Renal cortex interstitium (tissue), 11 donors: ENCODE measurements at regions not wholly inside any gene's neighbourhood (a gene's known extent, or its start where the extent isn't known, plus 50 kb on each side); places are given as distances from the start of the nearest gene placed in this dataset.
"Not testable (repeated sequence)": the region's sequence is repeated elsewhere in the genome, so short reads cannot be mapped to it uniquely, and the experiment has no call there.

Experiments
- DNase-seq, 11 donors: peaks; one replicate each; pipeline ENCODE4 v3.0.0-alpha.2; 2013; ENCODE audit warnings: low read depth in 9 of 11, low spot score in 4 of 11; ENCODE audit errors: extremely low read depth in 1 of 11

DNA sequence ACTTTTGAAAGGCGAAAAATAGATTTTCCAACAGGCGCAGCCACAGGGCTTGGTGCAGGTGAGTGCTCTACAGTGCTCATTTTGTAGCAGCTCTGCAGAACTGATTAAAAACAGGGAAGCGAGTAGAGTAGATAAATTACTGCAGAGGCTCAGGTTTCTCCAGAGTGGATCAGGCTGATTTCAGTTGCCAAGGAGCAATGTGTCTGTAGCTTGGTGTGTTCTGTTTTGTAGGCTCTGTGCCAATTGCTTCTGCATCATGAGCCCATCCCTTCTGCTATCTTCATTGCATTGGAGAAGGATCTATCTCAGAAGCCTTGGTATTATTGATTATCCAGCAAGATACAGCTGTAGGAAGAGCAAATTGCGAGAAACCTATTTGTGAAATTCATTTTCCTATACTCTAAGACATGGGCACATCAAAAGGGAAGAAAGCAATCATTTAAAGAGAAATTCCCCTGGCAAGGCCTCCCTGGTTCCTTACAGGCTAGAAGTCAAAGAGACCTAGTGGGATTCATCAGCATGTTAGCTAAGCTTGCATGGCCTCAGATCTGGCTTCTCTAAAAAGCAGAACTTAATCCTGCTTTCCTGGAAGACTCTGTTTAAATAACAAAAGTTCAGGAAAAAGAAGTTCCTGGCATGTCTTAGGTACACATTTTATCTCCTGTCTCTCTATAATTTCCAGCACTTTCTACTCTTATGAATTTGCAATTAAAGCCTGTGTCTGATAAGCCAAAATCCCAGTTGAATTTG is 432.4 kb upstream of the ATP10A start:
- DNase-seq = peak in 5 of 11 donors; percentile 3 to 18 (median 7)

- DNase-seq = peak in 1 of 11 donors; percentile 3
Measured at GRCh38 chr15:26294059-26294689, 431.0 kb upstream of the ATP10A start.

DNA sequence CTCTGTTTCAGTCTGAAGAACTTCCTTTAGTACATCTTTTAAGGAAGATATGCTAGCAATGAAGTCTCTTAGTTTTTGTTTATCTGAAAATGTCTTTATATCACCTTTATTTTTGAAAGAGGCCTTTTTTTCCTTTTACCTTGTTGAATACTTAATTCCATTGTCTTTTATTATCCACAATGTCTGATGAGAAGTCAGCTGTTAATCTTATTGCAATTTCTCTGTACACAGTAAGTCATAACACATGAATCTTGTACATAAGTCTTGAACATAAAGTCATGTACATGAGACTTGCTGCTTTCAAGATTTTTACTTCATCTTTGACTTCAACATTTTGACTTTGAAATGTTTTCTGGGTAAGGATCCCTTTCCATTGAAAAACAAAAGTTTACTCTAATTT is 424.3 kb upstream of the ATP10A start:
- DNase-seq = no peak

GRCh38 chr15:26280281-26280680 is 417.2 kb upstream of the ATP10A start:
- no peak for DNase-seq

DNA sequence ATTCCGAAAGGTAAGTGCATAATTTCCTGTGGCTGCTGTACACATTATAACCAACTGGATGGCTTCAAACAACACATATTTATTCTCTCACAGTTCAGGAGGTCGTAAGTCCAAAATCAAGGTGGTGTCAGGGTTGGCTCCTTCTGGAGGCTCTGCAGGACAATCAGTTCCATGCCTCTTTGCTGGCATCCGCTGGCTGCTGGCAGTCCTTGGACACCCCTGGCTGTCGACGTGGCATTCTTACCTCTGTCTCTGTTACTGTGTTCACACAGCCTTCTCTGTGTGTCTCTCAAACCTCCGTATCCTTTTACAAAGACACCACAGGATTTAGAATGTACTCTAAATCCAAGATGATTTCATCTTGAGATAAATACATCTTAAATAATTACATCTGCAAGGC is 398.8 kb upstream of the ATP10A start:
- DNase-seq = no peak

DNA sequence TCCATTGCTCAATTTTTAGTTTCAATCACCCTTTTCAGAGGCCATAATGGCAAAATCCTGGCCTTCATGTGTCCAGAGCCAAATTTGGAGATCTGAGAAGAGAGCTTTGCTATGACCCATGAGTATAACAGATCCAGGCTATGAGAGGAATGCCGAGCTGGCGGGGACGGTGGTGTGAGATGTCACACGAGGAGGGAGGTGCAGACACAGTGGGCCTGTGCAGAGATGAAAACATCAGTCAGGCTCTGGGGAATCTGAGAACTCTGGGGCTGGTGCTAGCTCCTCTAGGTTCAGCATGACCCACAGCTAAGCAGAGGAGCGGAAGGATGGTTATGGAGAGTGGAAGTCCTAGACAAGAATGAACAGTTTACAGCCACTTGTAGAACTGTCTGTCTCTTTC is 398.3 kb upstream of the ATP10A start:
- peak in 1 of 11 donors; percentile 2 for DNase-seq

GRCh38 chr15:26260517-26261133 is 397.5 kb upstream of the ATP10A start:
- DNase-seq = peak in 10 of 11 donors; percentile 15 to 36 (median 26)

DNA sequence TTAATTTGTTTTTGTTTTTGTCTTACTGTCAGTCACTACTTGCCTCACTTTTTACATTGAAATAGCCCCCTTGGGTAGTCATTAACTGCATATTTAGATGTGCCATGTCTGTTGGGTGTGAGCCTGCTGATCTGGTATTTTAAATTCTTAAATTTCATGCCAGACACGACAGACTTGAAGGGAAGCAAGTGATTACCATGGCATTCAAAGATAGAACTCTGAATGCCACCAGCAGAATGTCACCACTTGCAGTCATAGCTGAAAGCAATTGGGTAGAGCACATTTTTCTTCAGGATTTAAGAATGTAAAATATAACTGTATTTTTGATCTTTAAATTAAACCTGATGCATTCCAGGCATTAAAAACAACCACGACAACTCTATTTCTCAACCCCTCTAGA is 396.5 kb upstream of the ATP10A start:
- DNase-seq = no peak

- DNase-seq = not testable (repeated sequence)
Measured at GRCh38 chr15:26244782-26245181, 381.7 kb upstream of the ATP10A start.

- no peak for DNase-seq
Measured at GRCh38 chr15:26243382-26243781, 380.3 kb upstream of the ATP10A start.

DNA sequence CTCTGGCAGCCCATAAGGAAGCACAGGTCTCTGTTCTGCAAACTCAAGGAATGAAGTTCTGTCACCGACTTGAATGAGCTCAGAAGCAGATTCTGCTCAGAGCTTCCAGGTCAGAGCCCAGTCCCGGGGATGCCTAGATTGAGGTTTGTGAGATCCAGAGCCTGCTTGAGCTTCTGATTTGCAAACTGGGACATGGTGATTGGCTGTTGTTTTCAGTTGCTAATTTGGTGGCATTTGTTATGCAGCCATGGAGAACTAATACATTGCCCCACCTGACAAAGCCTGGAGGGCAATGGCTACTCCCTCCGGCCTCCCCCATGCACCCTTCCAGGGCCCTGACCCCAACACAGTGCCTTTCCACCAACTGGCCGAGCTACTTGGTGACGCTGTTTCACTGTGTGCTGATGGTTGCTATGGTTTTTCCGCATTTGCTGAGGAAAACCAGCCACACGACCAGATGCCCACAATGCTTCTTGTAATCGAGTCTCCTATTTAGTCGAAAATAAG is 379.5 kb upstream of the ATP10A start:
- no peak for DNase-seq

DNA sequence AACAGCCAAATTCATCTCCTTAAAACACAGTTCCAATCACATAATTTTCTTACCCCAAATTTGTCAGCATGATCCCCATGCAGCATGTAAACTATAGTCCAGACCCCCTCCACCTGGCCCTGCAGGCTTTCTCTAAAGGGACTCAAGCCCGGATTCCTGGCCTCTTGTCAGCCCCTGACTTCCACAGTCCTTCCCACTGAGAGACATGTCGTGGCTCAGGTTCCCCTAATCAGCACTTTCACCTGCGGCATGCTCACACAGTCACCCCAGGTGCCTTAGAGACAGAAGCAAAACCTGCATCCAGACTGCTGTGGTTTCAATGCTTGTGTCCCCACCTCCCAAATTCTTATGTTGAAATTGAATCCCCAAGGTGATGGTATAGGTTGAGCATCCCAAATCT is 372.7 kb upstream of the ATP10A start:
- DNase-seq = no peak

GRCh38 chr15:26234976-26235767 is 372.0 kb upstream of the ATP10A start:
- no peak for DNase-seq

GRCh38 chr15:26232691-26233090 is 369.6 kb upstream of the ATP10A start:
- DNase-seq = peak in 3 of 11 donors; percentile 23 to 46 (median 26)

DNA sequence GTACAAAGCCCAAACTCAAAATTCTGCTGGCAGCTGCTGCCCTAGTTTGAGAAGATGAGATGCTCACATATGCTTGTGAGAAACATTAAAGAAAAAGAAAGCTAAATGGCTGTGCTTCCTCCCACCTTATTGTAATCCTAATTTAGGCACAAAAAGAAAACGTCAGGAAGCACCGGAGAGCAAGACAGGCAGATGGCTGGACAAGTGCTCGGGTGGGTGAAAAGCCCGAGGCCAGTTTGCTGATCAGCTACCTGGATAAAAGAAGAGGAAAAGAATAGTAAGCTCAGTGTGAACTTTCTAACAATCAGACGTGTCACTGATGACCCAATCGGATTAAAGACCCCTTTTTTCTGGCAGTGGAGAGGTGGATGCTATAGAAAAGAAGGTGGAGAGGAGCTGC is 368.0 kb upstream of the ATP10A start:
- no peak for DNase-seq

- DNase-seq = no peak
Measured at GRCh38 chr15:26224266-26224665, 361.1 kb upstream of the ATP10A start.

GRCh38 chr15:26223720-26224119 is 360.6 kb upstream of the ATP10A start:
- no peak for DNase-seq

- peak in 2 of 11 donors; percentile 3 to 9 for DNase-seq
Measured at GRCh38 chr15:26222781-26223180, 359.7 kb upstream of the ATP10A start.

- not testable (repeated sequence) for DNase-seq
Measured at GRCh38 chr15:26217043-26217442, 353.9 kb upstream of the ATP10A start.
